NCI-H748 treated with DMSO at 0.1 percent for 48 hours (cell line): ENCODE measurements at regions not wholly inside any gene's neighbourhood (a gene's known extent, or its start where the extent isn't known, plus 50 kb on each side); places are given as distances from the start of the nearest gene placed in this dataset.
A peak's percentile ranks its signal among the peaks of the same experiment; 100 is the strongest.

Source experiments
- DNase-seq: peaks from one replicate; lab custom pipeline; 2025; lab: John Stamatoyannopoulos, UW

DNA sequence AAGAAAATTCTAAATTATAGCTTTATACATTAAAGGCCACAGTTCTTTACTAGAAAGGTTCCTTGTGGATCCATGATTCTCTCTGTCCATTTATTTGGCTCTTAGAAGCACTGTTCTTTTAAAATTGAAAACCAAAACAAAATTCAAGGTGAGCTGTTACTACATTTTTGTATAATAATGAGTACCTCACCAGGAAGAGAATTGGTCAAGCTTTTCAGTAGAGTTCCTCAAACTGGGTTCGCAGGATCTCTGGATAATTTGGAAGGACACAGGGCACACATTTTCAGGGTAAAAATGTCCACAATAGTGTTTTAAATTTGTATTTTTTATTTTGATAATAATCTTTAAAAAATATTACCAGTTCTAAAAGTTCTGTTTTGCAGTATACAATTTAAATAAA lies 93.0 kb downstream of the PPP1R3A start:
- no peak for DNase-seq

- DNase-seq = no peak
Observed at GRCh38 chr7:113824117-113824823, 94.5 kb downstream of the PPP1R3A start.

DNA sequence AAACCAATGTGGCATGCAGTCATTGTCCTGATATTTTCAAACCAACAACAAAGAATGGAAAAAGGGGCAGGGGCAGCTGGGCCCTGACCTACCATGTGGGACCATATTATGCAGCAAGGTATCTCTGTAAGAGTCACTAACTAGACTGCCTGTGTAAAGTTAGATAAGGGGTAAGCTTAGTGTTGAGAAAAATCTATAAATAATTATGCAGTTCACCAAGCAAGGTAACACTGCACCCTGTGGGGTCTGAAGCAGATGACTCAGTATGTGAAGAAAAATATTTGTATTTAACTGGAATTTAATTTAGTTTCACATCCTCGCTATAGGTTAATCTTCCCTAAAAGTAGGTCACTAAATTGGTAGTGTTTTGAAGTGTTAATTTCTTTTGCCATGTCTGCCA lies 99.3 kb downstream of the PPP1R3A start:
- no peak for DNase-seq

GRCh38 chr7:113816639-113817038 lies 102.2 kb downstream of the PPP1R3A start:
- no peak for DNase-seq

DNA sequence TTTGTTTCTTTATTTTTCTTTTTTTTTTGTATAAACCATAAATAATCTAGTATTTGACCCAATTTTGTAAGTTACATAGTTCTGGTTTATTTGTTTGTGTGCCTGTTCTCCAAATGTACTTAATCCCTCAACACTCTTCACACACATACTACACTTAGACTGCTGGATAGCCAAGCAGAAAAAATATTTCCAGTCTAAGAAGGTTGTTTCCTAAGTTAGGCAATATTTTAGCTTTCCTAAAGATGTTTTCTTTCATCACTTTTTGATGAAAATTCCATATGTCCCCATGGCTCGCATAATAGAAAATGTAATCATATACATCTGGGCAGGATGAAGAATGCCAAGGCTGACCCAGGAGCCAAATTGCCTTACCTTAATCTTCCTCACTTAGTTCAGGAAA lies 105.3 kb downstream of the PPP1R3A start:
- no peak for DNase-seq

- no peak for DNase-seq
Observed at GRCh38 chr7:113812591-113813255, 106.1 kb downstream of the PPP1R3A start.

DNA sequence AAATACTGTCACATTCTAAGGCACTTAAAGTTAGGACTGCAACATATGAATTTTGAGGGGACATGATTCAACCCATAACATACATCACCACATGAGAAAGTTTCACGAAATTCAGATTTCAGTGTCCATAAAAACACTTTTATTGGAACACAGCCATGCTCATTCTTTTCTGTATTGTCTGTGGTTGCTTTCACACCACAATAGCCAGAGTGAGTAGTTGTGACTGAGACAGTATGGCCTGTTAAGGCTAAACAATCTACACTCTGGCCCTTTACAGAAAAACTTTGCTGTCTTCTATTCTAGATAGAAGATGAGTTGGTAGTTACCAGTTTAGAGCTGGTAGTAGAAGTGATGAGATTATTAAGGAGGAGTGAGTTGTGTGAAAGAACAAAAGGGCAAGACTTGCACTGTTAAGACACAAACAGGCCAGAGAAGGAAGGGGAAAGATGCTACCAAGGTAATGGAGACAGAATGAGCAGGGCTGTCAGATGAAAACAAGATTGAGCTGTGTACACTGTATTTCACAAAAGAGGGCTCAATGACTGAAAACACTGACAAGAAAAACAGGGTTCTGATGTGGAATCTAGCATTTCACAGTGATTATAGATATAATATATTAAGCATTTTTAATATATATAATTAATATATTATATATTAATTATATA lies 108.6 kb downstream of the PPP1R3A start:
- DNase-seq = no peak

- no peak for DNase-seq
Observed at GRCh38 chr7:113809581-113809980, 109.2 kb downstream of the PPP1R3A start.

GRCh38 chr7:113806633-113807327 lies 112.0 kb downstream of the PPP1R3A start:
- no peak for DNase-seq

GRCh38 chr7:113805976-113806375 lies 112.8 kb downstream of the PPP1R3A start:
- DNase-seq = no peak

- DNase-seq = no peak
Observed at GRCh38 chr7:113804475-113805095, 114.2 kb downstream of the PPP1R3A start.

GRCh38 chr7:113801751-113802150 lies 117.1 kb downstream of the PPP1R3A start:
- no peak for DNase-seq

- DNase-seq = no peak
Observed at GRCh38 chr7:113800826-113801225, 118.0 kb downstream of the PPP1R3A start.

DNA sequence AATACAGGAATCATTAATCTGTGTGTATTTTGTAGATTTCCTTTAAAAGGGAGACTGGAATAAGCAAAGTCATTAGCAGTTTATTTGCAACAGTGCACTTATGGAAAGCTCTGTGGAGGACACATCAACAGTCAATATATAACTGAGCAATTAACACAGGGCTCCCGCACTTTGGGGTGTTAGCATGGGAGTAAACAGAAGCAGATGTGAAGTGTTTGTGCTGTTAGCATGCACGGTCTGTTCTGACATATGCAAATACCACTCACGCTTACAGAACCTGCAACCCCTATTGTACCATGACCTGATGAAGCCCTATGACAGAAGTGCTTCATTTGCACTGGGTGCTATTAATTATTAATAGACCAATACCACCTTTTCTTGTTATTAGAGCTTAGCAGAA lies 118.9 kb downstream of the PPP1R3A start:
- DNase-seq = peak; percentile 85

DNA sequence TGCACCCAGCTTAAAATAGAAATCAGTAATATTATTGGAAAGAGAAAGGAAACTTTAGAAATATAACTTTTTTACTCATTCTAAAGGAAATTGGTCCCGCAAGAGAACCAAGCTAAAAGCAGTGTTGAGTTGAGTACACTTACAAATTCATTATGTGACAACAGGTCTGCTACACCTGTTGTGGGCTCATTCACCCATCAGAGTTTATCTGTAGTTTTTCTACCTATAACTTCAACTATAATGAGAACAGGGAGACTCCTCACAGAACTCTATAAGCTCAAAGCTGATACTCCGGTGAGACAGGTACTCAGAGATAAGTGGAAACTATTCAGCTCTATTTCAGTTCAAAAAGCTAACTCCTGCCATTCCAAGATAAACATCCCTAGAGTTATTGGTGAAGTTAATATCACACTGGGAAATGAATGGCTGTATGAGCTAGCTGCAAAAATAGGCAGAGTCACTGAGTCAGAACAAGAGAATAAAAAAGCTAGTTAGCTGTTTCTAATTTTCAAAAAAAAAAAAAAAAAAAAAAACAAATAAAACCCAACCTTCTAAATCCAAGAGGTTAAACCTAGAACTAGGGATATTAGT lies 121.3 kb downstream of the PPP1R3A start:
- DNase-seq = no peak

DNA sequence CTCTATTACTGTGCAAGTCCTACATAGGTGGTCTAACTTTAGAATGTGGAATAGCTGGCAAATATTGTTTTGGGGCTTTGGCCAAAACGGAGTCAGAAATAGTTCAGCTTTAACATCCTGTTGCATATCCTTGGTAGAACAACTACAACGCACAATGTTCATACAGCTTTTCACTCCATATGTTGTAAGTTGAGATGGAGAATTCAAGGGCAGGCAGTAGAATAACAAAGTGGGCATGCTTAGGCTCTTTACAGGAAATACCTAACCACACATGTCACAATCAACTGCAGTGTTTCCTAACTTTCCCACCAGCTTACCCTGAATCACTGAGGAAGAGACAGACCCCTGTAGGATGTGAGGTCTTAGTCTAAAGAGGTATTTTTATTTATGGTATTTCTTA lies 122.3 kb downstream of the PPP1R3A start:
- no peak for DNase-seq

- no peak for DNase-seq
Observed at GRCh38 chr7:113794573-113794972, 124.2 kb downstream of the PPP1R3A start.

GRCh38 chr7:113793171-113793570 lies 125.6 kb downstream of the PPP1R3A start:
- DNase-seq = no peak

DNA sequence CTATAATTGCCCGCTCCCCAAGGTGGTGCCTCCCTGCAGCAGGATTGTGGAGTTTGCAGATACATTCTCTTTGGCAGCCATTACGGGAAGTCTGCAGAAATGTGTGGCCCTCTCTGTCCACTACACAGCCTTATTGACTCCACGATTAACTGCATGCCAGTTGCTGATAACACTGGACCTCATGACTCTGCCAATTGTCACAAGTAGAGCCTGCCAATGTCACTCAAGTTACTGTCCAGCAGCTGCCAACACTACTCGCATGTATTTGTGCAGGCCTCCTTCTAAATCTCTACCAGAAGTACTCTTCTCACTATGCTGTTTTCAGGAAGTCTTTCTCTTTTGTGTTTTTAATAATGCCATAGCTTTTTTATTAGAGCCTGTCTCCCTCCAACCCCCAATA lies 128.8 kb downstream of the PPP1R3A start:
- no peak for DNase-seq

DNA sequence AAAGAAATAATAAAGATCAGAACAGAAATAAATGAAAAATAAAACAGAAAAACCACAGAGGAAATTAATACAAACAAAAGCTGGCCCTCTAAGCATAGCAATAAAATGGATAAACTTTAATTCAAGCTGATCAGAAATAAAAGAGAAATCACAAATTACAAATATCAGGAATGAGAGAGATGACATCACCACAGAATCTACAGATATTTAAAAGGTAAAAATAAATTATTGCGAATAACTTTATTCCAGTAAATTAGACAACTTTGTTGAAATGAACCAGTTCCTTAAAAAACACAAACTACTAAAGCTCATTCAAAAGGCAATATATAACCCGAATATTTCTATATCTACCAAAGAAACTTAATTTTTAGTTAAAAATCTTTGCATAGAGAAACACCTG lies 131.7 kb downstream of the PPP1R3A start:
- no peak for DNase-seq

GRCh38 chr7:113784956-113785355 lies 133.9 kb downstream of the PPP1R3A start:
- DNase-seq = no peak

DNA sequence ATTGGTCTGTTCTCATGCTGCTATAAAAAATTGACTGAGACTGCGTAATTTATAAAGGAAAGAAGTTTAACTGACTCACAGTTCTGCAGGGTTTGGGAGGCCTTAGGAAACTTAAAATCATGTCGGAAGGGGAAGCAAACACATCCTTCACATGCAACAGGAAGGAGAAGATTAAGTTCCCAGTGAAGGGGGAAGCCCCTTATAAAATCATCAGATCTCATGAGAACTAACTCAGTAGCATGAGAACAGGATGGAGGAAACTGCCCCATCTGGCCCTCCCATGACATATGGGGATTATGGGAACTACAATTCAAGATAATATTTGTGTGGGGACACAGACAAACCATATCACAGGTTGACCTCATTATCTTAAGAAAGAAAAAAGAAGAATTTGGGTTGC lies 134.5 kb downstream of the PPP1R3A start:
- DNase-seq = no peak
